Uterus (tissue), 2 donors: ENCODE measurements at regions not wholly inside any gene's neighbourhood (a gene's known extent, or its start where the extent isn't known, plus 50 kb on each side); places are given as distances from the start of the nearest gene placed in this dataset.

Experiments used
- CTCF ChIP-seq, 4 experiments: fragments of 200-600 bp in 2 of 4; fragments of 450-650 bp in 2 of 4; sonication (generic) in 2 of 4; IDR thresholded peaks; one replicate each; pipeline ENCODE4 v1.5.1; 2016 to 2019; ENCODE audit warnings: antibody characterized with exemption in 4 of 4, mild to moderate bottlenecking in 2 of 4, moderate library complexity in 1 of 4
- POLR2A ChIP-seq, 2 donors: fragments of 450-650 bp; IDR thresholded peaks; one replicate each; pipeline ENCODE4 v1.6.1; 2016; ENCODE audit warnings: antibody characterized with exemption in 2 of 2, mild to moderate bottlenecking in 1 of 2, moderate library complexity in 1 of 2

GRCh38 chr2:111226876-111227700 lies 106.4 kb downstream of the BCL2L11 start:
- TF ChIP-seq POLR2A (IDR thresholded peaks at IDR 0.05) (no peak), CTCF (IDR thresholded peaks at IDR 0.05) (no peak)
